GM18511 (cell line): ENCODE measurements at regions not wholly inside any gene's neighbourhood (a gene's known extent, or its start where the extent isn't known, plus 50 kb on each side); places are given as distances from the start of the nearest gene placed in this dataset.
A peak's percentile ranks its signal among the peaks of the same experiment; 100 is the strongest.

ENCODE experiments used
- ATAC-seq: cut with Tn5 transposase; IDR thresholded peaks from one replicate; pipeline ENCODE4 v1.9.1; 2021; ENCODE audit warnings: mild to moderate bottlenecking, moderate library complexity; ENCODE audit not compliant: unreplicated experiment

- no peak for ATAC-seq
Measured at GRCh38 chr14:33871394-33871793, 79.5 kb downstream of the EGLN3 start.

- no peak for ATAC-seq
Measured at GRCh38 chr14:33866425-33867088, 84.3 kb downstream of the EGLN3 start.

- ATAC-seq, result no peak
Measured at GRCh38 chr14:33862261-33862802, 88.5 kb downstream of the EGLN3 start.

- ATAC-seq, result peak; percentile 31
Measured at GRCh38 chr14:33859306-33859705, 91.6 kb downstream of the EGLN3 start.

GRCh38 chr14:33857650-33858049 lies 93.2 kb downstream of the EGLN3 start:
- no peak for ATAC-seq

- ATAC-seq, result no peak
Measured at GRCh38 chr14:33855672-33856071, 95.2 kb downstream of the EGLN3 start.
